GM21717 (cell line): ENCODE measurements at regions not wholly inside any gene's neighbourhood (a gene's known extent, or its start where the extent isn't known, plus 50 kb on each side); places are given as distances from the start of the nearest gene placed in this dataset.
A peak's percentile ranks its signal among the peaks of the same experiment; 100 is the strongest.

Source experiments
- ATAC-seq: cut with Tn5 transposase; IDR thresholded peaks from one replicate; pipeline ENCODE4 v1.9.1; 2021; ENCODE audit warnings: mild to moderate bottlenecking, moderate library complexity; ENCODE audit not compliant: unreplicated experiment

DNA sequence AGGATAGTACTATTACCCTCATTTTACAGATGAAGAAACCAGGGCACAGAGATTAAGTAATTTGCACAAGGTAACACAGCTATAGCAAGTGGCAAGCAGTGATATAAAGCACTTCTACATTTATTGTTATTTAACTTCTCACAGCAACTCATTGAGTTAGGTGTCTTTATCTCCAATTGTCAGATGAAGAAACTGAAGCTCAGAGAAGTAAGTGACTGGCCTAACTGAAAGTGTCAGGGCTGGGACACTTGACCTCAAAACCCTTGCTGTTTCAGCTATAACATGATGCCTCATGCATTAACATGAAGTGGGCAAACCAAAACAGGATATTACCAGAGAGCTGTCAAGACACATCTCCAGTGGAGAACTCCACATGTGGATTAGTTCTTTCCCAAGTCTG lies 65.8 kb upstream of the LEKR1 start:
- ATAC-seq: peak; percentile 90

DNA sequence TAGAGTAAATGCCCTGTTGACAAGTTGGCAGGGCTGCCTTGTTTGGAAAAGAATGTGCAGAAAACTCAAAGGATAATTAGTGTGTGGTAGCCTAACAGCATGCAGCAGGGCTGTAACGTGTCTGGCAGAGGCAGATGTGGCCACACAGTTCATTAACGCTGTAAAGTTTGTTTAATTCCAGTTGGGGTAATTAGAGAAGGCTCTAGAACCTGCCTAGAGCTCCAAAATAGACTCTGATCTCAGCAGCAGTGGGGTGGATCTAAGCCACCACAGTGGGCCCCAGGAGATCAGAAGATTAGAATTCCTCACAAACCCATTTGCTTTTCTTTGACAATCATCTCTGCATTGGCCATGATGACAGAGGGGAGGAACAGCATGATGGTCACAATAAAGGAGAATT lies 65.1 kb upstream of the LEKR1 start:
- ATAC-seq: no peak

DNA sequence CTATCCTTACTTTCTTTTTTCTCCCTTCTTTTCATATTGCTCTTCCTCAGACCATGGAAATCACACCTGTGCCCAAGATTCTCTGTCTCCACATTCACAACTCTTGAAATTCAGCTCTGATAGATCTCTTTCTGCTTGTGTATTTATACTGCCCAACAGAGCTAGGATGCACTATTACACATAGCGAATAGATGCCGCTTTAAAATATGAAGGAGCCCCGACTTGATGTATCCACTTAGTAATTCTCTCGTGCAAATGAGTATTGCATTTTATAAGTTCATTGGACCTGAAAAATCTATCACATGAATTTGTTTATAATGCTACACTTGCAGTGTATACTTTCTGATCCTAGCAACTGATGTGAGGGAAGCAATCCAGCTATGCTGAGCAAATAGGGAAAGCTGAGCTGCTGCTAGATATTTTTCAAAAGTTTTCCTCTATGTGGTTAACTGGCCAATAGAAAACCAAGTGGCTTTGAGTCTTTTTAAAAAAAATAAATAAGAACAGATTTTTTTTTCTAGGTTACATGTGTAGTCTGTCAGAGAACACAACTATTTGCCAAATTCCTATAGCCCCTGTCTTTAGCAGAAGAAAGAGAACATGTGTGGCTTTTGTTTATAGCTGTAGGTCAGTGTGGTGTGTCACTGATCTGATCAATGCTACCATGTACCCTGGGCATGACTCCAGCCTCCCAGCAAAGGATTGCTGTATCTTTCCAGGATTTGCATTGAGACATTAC lies 64.3 kb upstream of the LEKR1 start:
- no peak for ATAC-seq

DNA sequence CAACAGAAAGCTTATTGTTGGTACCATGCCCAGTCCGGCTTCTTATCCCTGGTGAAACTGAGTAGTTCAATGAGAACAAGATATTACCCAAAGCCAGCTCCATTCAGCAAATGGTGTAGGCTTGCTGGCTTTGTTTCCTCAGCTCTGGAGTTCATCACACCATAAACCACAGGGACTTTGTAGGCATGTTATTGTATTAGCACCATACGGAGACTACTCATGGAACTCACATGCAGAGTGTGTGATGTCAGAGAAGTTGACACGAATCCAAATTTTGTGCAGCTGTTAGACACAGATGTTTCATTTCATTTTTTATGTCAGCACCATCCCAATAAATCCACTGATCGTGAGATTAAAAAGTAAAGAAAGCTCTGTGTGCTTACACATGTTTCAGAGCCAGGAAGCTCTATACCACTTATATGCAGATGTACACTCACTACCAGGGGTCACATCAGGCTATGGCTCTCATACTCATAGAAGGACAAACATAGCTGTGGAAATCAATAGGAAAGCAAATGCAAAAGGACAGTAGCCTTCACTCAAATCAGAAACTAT lies 63.4 kb upstream of the LEKR1 start:
- ATAC-seq: no peak

DNA sequence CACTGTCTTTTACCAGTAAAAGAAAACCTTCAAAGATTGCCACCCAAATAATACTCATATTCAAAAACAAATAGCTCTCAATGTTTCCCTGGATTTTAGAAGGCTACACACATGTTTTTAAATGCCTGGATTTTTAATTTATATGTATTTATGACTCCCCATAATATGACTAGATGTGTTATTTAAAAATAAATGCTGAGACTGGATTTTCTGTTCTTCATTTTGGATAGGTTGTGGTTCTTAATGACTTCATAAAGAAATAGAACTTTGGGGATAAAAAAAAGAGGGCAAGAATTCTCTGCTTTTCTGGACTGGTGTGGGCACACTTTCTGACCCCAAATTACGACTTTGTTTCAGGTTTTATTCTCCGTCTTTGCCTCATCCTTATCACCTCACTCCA lies 62.8 kb upstream of the LEKR1 start:
- no peak for ATAC-seq

DNA sequence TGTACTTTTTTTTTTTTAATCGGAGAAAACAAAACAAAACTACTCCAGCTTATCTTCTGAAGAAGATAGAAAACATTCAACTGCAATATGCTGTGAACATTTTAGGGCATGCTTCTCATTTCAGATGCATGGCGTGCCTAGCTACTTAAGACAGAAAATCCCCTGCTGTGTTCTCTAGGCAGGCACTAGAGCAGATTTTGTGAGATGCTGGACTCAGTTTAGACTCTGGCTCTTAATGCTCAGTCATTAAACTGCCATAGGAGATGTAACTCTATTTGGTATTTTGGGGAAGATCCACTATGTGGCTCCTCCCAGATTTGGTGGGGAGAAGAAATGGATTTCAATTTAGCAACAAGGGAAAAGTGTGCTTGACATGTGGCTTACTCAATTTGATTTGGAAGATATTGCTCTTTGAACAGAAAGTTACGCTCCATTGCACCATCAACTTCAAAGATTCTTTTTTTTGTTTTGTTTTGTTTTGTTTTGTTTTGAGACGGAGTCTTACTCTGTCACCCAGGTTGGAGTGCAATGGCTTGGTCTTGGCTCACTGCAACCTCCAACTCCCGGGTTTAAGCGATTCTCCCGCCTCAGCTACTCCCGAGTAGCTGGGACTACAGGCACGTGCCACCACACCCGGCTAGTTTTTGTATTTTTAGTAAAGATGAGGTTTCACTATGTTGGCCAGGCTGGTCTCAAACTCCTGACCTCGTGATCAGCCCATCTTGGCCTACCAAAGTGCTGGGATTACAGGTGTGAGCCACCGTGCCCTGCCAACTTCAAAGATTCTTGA lies 62.0 kb upstream of the LEKR1 start:
- ATAC-seq: no peak

DNA sequence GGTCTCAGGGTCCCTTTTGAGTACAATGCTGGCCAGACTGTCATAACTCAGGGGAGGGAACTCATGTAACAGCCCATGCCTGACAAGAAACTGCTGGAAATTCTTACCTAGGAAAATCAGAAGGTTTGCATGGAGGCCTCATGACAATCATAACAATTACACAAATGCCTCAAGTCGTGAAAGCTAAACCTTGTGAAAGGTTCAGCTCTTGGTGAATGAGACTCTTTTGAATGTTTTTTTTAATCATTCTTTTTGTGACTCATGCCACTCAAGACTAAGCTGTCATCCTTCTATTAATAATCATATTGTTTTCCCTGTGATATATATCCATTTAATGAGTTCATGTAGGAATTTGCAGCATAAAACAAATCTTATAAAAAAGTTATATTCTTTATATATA lies 61.4 kb upstream of the LEKR1 start:
- no peak for ATAC-seq

DNA sequence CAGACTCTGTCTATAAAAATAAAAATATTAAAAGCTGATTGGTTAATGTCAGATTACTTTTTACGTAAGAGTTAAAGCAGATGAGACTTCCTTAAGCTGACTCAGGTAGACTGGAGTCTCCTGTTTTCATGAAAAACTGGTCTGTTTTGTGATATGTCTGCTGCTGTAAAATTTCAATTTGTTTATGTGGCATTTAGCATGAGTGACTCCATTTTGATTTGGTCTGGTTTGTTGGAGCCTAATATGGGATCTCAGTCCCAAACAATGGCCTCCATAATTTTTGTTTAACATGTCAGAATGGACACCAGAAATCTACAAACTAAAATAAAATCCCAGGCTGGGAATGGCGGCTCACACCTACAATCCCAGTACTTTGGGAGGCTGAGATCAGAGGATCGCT lies 57.8 kb upstream of the LEKR1 start:
- ATAC-seq: no peak

DNA sequence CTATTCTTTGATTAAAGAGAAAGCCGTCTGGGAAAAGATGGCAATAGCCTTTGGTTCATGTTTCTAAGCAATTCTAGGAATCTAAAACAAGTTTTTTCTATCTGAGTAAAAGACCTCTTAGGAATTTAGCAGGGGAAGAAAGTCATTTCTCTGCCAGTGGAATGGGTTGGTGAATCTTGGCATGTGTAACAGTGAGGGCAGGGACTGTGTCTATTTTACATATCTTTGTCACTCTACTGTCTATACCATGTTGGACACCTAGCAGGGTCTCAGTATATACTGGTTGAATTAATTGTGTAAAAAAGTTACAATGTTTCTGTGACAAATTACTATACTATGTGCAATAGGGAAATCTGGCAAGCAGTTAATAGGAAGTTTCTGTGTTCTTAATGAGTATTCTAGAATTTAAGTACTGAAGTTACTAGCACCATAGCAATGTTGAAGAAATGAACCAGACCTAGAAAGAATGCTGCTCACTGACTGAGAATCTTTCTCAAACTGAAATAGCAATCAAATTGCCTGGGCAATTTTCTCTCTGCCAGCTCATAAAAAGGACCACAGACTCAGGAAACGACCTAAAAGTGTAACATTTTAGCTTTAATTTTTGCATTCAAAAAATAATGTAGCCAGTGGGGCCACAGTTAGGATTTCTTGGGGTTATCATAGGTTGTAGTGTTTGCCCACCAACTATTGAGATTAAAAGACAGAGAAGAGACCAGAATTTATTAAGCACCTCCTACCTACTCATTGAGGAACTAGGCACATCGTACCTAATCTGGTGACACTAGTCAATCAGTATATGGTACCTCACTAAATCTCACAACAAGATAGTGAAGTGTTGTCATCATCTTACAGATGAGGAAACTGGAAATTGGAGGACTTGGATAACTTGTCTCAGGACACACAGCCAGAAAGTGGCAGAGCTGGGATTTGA lies 56.2 kb upstream of the LEKR1 start:
- no peak for ATAC-seq

DNA sequence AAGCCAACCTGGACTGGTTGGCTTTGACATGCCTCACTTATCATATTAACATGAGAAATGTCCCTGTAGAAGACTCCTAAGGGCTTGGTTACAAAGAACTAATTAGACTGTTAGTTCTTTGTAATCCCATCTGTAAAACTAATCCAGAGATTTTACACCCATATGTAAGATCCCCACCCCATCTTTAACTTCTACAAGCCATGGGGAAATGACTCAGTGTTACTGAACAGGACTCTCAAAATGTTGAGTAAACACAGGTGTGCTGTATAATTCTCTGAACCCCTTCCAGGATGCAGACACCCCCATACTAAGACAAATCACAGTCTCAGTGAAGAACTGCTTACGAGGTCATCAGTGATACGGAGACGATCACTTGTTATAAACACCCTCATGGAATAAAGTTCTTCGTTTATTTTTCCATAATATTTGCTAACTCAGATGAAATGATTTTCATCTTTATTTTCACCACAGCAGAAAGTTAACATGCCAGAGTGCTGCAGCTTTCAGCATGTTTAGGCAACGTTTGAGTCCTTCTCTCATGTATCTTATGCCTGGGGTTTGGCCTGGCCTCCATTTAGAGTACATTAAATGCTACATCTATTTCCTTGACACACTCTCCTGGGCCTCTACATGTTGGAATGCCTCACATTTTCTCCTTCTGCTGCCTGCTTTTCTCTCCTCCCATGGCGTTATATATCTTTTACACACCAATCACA lies 55.3 kb upstream of the LEKR1 start:
- no peak for ATAC-seq

DNA sequence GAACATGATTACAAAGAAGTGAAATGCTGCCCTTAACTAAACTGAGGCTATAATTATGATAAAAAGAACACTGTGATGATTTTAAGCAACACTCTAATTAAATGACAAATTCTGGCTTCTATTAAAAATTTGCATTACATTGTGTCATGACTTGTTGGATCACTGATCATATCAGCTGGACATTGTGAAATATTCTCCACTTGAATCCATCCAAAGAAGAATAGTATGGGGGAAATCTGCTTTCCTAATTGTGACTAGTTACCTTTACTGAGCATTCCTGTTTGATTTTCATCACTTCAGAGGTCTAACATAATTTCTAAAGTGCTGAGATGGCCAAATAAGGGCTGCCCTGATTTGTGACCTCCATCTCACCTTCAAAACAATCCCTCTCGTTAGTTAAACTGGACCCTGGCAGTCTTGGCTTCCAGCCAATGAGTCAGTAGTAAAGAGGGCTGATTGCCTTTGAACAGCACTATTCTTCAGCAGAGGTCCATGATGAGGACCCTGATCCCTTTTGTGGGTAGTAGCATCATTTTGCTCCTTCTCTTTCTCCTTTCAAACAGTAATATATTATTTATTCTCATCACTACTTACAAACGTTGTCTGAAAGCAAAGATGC lies 53.5 kb upstream of the LEKR1 start:
- ATAC-seq: no peak

DNA sequence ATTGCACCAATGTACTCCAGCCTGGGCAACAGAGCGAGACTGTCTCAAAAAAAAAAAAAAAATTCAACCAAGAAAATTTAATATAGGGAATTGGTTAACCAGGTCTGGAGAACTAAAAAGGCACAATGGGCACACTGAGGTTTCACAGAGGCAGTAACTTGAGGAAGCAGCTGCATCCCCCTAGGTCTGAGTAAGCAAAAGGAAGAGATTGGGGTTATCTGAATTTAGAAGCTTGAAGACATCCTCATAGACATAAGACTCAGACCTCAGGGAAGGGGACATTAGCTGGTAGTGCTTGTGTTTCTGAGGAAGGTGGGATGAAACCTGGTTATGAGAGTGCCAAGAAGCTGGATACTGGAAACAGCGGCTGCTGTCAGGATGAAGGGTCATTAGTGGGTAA lies 50.1 kb upstream of the LEKR1 start:
- no peak for ATAC-seq
